Stomach (tissue), 4 donors: ENCODE measurements at regions not wholly inside any gene's neighbourhood (a gene's known extent, or its start where the extent isn't known, plus 50 kb on each side); places are given as distances from the start of the nearest gene placed in this dataset.

Experiments
- EP300 ChIP-seq: sonication (generic); formaldehyde crosslinking; IDR thresholded peaks from one replicate; pipeline ENCODE4 v1.6.1; 2017; ENCODE audit warnings: antibody characterized with exemption
- POLR2A ChIP-seq, 4 donors: fragments of 450-650 bp; IDR thresholded peaks; one replicate each; pipeline ENCODE4 v1.6.1; 2016; ENCODE audit warnings: antibody characterized with exemption in 4 of 4, control low read depth in 2 of 4, mild to moderate bottlenecking in 1 of 4, moderate library complexity in 1 of 4
- POLR2AphosphoS5 ChIP-seq, 3 donors: sonication (generic); formaldehyde crosslinking; IDR thresholded peaks; one replicate each; pipeline ENCODE4 v1.6.1; 2016; ENCODE audit warnings: antibody characterized with exemption in 3 of 3
- TF ChIP-seq, protein P1 (sequence below), 7 experiments: fragments of 450-650 bp in 4 of 7; fragments of 200-600 bp in 3 of 7; sonication (generic) in 3 of 7; IDR thresholded peaks; one replicate each; pipeline ENCODE4 v1.5.1; 2016 to 2019; ENCODE audit warnings: antibody characterized with exemption in 7 of 7, control low read depth in 2 of 7, mild to moderate bottlenecking in 1 of 7

- TF ChIP-seq, protein P1, sequence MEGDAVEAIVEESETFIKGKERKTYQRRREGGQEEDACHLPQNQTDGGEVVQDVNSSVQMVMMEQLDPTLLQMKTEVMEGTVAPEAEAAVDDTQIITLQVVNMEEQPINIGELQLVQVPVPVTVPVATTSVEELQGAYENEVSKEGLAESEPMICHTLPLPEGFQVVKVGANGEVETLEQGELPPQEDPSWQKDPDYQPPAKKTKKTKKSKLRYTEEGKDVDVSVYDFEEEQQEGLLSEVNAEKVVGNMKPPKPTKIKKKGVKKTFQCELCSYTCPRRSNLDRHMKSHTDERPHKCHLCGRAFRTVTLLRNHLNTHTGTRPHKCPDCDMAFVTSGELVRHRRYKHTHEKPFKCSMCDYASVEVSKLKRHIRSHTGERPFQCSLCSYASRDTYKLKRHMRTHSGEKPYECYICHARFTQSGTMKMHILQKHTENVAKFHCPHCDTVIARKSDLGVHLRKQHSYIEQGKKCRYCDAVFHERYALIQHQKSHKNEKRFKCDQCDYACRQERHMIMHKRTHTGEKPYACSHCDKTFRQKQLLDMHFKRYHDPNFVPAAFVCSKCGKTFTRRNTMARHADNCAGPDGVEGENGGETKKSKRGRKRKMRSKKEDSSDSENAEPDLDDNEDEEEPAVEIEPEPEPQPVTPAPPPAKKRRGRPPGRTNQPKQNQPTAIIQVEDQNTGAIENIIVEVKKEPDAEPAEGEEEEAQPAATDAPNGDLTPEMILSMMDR (IDR thresholded peaks at IDR 0.05): no peak
- TF ChIP-seq POLR2A (IDR thresholded peaks at IDR 0.05) (no peak), POLR2AphosphoS5 (IDR thresholded peaks at IDR 0.05) (no peak), EP300 (no peak)
Measured at GRCh38 chr12:97293541-97293940, 169.1 kb upstream of the RMST start.
